Breast epithelium (tissue), 3 donors: ENCODE measurements at regions not wholly inside any gene's neighbourhood (a gene's known extent, or its start where the extent isn't known, plus 50 kb on each side); places are given as distances from the start of the nearest gene placed in this dataset.

Source experiments
- POLR2AphosphoS5 ChIP-seq, 3 donors: sonication (generic); formaldehyde crosslinking; IDR thresholded peaks; one replicate each; pipeline ENCODE4 v1.6.1; 2017; ENCODE audit warnings: antibody characterized with exemption in 3 of 3
- TF ChIP-seq, protein P1 (sequence below), 3 donors: fragments of 450-650 bp; IDR thresholded peaks; one replicate each; pipeline ENCODE4 v1.5.1; 2016 to 2017; ENCODE audit warnings: antibody characterized with exemption in 3 of 3, mild to moderate bottlenecking in 3 of 3, moderate library complexity in 3 of 3

DNA sequence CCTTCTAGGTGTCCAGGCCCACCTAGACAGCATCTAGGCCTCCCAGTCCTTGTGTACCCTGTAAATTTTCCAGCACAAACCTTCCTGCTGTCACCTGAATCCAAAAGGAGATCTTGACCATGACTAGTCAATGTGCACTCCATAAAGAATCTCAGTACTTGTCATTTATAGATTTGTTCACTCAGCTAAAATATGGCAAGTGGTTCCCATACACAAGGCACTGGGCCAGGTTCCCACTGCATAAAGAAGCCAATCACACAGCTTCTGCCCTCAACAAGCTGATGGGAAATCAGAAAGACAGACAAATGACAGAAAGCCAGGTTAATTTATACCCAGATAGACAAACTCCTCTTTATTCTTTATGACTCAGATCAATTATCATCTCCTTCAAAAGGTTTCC, 526.8 kb downstream of the CD83 start:
- TF ChIP-seq, protein P1, sequence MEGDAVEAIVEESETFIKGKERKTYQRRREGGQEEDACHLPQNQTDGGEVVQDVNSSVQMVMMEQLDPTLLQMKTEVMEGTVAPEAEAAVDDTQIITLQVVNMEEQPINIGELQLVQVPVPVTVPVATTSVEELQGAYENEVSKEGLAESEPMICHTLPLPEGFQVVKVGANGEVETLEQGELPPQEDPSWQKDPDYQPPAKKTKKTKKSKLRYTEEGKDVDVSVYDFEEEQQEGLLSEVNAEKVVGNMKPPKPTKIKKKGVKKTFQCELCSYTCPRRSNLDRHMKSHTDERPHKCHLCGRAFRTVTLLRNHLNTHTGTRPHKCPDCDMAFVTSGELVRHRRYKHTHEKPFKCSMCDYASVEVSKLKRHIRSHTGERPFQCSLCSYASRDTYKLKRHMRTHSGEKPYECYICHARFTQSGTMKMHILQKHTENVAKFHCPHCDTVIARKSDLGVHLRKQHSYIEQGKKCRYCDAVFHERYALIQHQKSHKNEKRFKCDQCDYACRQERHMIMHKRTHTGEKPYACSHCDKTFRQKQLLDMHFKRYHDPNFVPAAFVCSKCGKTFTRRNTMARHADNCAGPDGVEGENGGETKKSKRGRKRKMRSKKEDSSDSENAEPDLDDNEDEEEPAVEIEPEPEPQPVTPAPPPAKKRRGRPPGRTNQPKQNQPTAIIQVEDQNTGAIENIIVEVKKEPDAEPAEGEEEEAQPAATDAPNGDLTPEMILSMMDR (IDR thresholded peaks at IDR 0.05): no peak
- TF ChIP-seq POLR2AphosphoS5 (IDR thresholded peaks at IDR 0.05): no peak
